ENCODE measurements at regions not wholly inside any gene's neighbourhood (a gene's known extent, or its start where the extent isn't known, plus 50 kb on each side); places are given as distances from the start of the nearest gene placed in this dataset.
"Not testable (repeated sequence)": the region's sequence is repeated elsewhere in the genome, so short reads cannot be mapped to it uniquely, and the experiment has no call there.

DNA sequence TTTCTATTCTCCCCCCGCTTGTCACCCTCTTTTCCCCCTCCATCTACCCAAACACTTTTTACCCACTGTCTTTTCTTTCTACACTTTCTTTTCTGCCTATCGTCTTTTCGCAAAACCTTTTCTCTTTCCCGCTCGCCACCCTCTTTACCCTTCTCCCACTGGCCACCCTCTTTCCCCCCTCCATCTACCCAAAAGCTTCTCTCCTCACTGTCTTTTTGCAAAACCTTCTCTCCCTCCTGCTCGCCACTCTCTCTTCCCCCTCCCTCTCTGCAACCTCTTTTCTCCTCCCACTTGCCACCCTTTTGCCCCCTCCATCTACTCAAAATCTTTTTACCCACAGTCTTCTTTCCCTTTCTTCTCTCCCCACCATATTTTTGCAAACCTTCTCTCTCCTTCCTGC lies 4462.8 kb upstream of the OR11H1 start:
- not testable (repeated sequence) for H3K4me2 ChIP-seq (ENCODE audit: low read length); H3K9ac ChIP-seq (ENCODE audit: low read length); H3K9me2 ChIP-seq (ENCODE audit: insufficient read depth, low read length); H3K79me2 ChIP-seq (replicated peaks; ENCODE audit: insufficient read depth, low read length); H3K4me3 ChIP-seq (ENCODE audit: low read length); H3F3A ChIP-seq (ENCODE audit: insufficient read depth, low read length, poor library complexity, severe bottlenecking); H3K27ac ChIP-seq (ENCODE audit: low read length); H4K20me1 ChIP-seq (ENCODE audit: insufficient read depth); H3K36me3 ChIP-seq (ENCODE audit: insufficient read depth, low read length); H3K27me3 ChIP-seq (ENCODE audit: insufficient read depth, low read depth, low read length); H2AFZ ChIP-seq (ENCODE audit: low read depth, low read length)
- H3K9me3 ChIP-seq (ENCODE audit: low read length), result peaks cover 22% of the 10 kb centered on the region
- peak; percentile 34 for TF ChIP-seq EZH2 (IDR thresholded peaks at IDR 0.05; ENCODE audit: borderline replicate concordance, insufficient read depth, low read length, poor library complexity, severe bottlenecking)

GRCh38 chr22:11065876-11066457 lies 4462.0 kb upstream of the OR11H1 start:
- H3K27me3 ChIP-seq (ENCODE audit: insufficient read depth, low read depth, low read length); H3K36me3 ChIP-seq (ENCODE audit: insufficient read depth, low read length); H3K4me3 ChIP-seq (ENCODE audit: low read length); H2AFZ ChIP-seq (ENCODE audit: low read depth, low read length); H3K27ac ChIP-seq (ENCODE audit: low read length); H3K9ac ChIP-seq (ENCODE audit: low read length); H4K20me1 ChIP-seq (ENCODE audit: insufficient read depth); H3K79me2 ChIP-seq (replicated peaks; ENCODE audit: insufficient read depth, low read length); H3F3A ChIP-seq (ENCODE audit: insufficient read depth, low read length, poor library complexity, severe bottlenecking); H3K9me2 ChIP-seq (ENCODE audit: insufficient read depth, low read length); H3K4me2 ChIP-seq (ENCODE audit: low read length): not testable (repeated sequence)
- H3K9me3 ChIP-seq (ENCODE audit: low read length), result peaks cover 22% of the 10 kb centered on the region

DNA sequence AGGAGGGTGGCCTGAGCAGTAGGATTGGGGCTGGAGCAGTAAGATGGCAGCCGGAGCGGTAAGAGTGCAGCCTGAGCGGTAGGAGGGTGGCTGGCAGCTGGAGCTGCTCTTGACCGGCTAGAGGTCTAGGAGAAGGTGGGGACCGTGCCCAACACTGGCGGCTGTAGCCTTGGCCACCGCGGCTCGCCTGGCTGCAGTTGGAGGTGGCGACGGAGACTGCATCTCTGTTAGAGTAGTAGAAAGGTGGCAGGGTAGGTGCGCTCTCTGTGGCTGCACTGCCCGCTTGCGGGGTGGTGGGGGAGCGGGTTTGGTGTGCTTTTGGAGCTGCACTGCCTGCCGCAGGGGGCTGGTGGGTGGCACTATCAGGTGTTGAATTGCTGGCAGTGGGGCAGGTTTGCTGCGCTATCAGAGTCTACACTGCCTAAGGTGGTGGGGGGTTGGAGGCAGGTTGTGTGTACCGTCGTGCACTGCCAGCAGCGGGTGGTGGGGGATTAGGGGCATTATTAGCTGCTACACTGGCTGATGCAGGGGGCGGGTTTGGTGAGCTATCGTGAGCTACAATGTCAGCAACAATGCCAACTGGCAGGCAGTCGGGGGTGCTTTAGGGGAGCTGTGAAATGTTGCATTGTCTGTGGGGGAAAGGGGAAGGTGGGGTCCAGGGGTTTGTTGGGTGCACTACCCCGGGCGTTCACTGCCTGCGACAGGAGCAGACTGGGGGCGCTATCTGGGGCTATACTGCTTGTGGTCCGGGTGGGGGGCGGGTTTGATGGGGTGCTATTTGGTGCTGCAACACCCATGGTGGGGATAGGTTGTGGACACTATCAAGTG lies 4461.3 kb upstream of the OR11H1 start:
- H3K4me2 ChIP-seq (ENCODE audit: low read length), result no peak overlapping the region
- no peaks in the 10 kb centered on the region for H3K27me3 ChIP-seq (ENCODE audit: insufficient read depth, low read depth, low read length)
- H3K4me3 ChIP-seq (ENCODE audit: low read length), result no peak overlapping the region
- no peaks in the 10 kb centered on the region for H3F3A ChIP-seq (ENCODE audit: insufficient read depth, low read length, poor library complexity, severe bottlenecking)
- H3K36me3 ChIP-seq (ENCODE audit: insufficient read depth, low read length), result no peaks in the 10 kb centered on the region
- H3K79me2 ChIP-seq (replicated peaks; ENCODE audit: insufficient read depth, low read length), result no peaks in the 10 kb centered on the region
- TF ChIP-seq SMC3 (conservative IDR thresholded peaks at IDR 0.05; ENCODE audit: poor library complexity), result no peak
- no peak for TF ChIP-seq REST (IDR thresholded peaks at IDR 0.05; ENCODE audit: borderline replicate concordance)
- TF ChIP-seq MXI1 (conservative IDR thresholded peaks at IDR 0.05; ENCODE audit: poor library complexity, severe bottlenecking), result no peak
- no peak for TF ChIP-seq EP300 (conservative IDR thresholded peaks at IDR 0.05; ENCODE audit: poor library complexity, severe bottlenecking)
- TF ChIP-seq RAD21 (conservative IDR thresholded peaks at IDR 0.05), result no peak
- no peak for TF ChIP-seq EZH2 (IDR thresholded peaks at IDR 0.05; ENCODE audit: borderline replicate concordance, insufficient read depth, low read length, poor library complexity, severe bottlenecking)
- no peak for TF ChIP-seq POLR2AphosphoS5 (IDR thresholded peaks at IDR 0.05)
- no peak for TF ChIP-seq TAF1 (IDR thresholded peaks at IDR 0.05; ENCODE audit: low read depth)
- no peak for TF ChIP-seq CTCF (IDR thresholded peaks at IDR 0.05; ENCODE audit: poor library complexity, severe bottlenecking)
- no peak overlapping the region for H3K9ac ChIP-seq (ENCODE audit: low read length)
- no peak overlapping the region for H2AFZ ChIP-seq (ENCODE audit: low read depth, low read length)
- no peak overlapping the region for H3K27ac ChIP-seq (ENCODE audit: low read length)
- peaks cover 22% of the 10 kb centered on the region for H3K9me3 ChIP-seq (ENCODE audit: low read length)
- H3K9me2 ChIP-seq (ENCODE audit: insufficient read depth, low read length), result no peaks in the 10 kb centered on the region
- H4K20me1 ChIP-seq (ENCODE audit: insufficient read depth), result no peaks in the 10 kb centered on the region

- peaks cover 22% of the 10 kb centered on the region for H3K9me3 ChIP-seq (ENCODE audit: low read length)
- not testable (repeated sequence) for H3K79me2 ChIP-seq (replicated peaks; ENCODE audit: insufficient read depth, low read length); H2AFZ ChIP-seq (ENCODE audit: low read depth, low read length); H3F3A ChIP-seq (ENCODE audit: insufficient read depth, low read length, poor library complexity, severe bottlenecking); H3K36me3 ChIP-seq (ENCODE audit: insufficient read depth, low read length); H3K9me2 ChIP-seq (ENCODE audit: insufficient read depth, low read length); H4K20me1 ChIP-seq (ENCODE audit: insufficient read depth); H3K27ac ChIP-seq (ENCODE audit: low read length); H3K4me2 ChIP-seq (ENCODE audit: low read length); H3K4me3 ChIP-seq (ENCODE audit: low read length); H3K27me3 ChIP-seq (ENCODE audit: insufficient read depth, low read depth, low read length); H3K9ac ChIP-seq (ENCODE audit: low read length)
Measured at GRCh38 chr22:11067286-11067871, 4460.6 kb upstream of the OR11H1 start.
